WTC11 (cell line): ENCODE measurements at regions not wholly inside any gene's neighbourhood (a gene's known extent, or its start where the extent isn't known, plus 50 kb on each side); places are given as distances from the start of the nearest gene placed in this dataset.

Experiments used
- ATAC-seq: fragments of 200-7000 bp; cut with Tn5 transposase; 2 replicates; pipeline ENCODE4 v1.10.0; 2021; ENCODE audit warnings: mild to moderate bottlenecking, moderate library complexity
- CTCF ChIA-PET: fragments of 300-600 bp; sonication (Branson Sonifier 250); formaldehyde crosslinking; loops from one replicate; lab custom pipeline; 2021; ENCODE audit warnings: antibody characterized with exemption; lab: Charles Lee
- POLR2A ChIA-PET: fragments of 350-600 bp; sonication (Branson Sonifier 250); formaldehyde crosslinking; loops from one replicate; lab custom pipeline; 2021; ENCODE audit warnings: antibody characterized with exemption; lab: Charles Lee
- DNase-seq: peaks from one replicate; pipeline ENCODE4 v3.0.0; 2021; ENCODE audit warnings: low spot score
- H3K27ac Mint-ChIP-seq: 2 replicates; pipeline ENCODE4 v1.8.0; 2021; ENCODE audit warnings: mixed read lengths
- H3K27me3 Mint-ChIP-seq: 2 replicates; pipeline ENCODE4 v1.8.0; 2021; ENCODE audit warnings: low read depth, mild to moderate bottlenecking, moderate library complexity, mixed read lengths
- H3K36me3 Mint-ChIP-seq: 2 replicates; pipeline ENCODE4 v1.8.0; 2021; ENCODE audit warnings: mixed read lengths
- H3K4me1 Mint-ChIP-seq: 2 replicates; pipeline ENCODE4 v1.8.0; 2022; ENCODE audit warnings: mixed read lengths
- H3K4me3 Mint-ChIP-seq: 2 replicates; pipeline ENCODE4 v1.8.0; 2021; ENCODE audit warnings: mild to moderate bottlenecking, moderate library complexity, mixed read lengths
- H3K9me3 Mint-ChIP-seq: 2 replicates; pipeline ENCODE4 v1.8.0; 2021; ENCODE audit warnings: mixed read lengths
- AFF4 ChIP-seq: sonication (generic); formaldehyde crosslinking; IDR thresholded peaks from 2 replicates; pipeline ENCODE4 v1.8.1; 2023; ENCODE audit warnings: mild to moderate bottlenecking, missing genetic modification reagents, borderline replicate concordance
- ATF1 ChIP-seq: sonication (generic); formaldehyde crosslinking; IDR thresholded peaks from 2 replicates; pipeline ENCODE4 v1.8.1; 2023; ENCODE audit warnings: mild to moderate bottlenecking, moderate library complexity, missing genetic modification reagents
- FOXP4 ChIP-seq: sonication (generic); formaldehyde crosslinking; IDR thresholded peaks from 2 replicates; pipeline ENCODE4 v1.8.0; 2022; ENCODE audit warnings: mild to moderate bottlenecking, missing genetic modification reagents
- HMGA2 ChIP-seq: fragments of 250-450 bp; sonication (Bioruptor Pico); IDR thresholded peaks from 2 replicates; pipeline ENCODE4 v1.4.0; 2021; ENCODE audit warnings: mild to moderate bottlenecking, moderate library complexity
- HMGXB4 ChIP-seq: sonication (generic); formaldehyde crosslinking; IDR thresholded peaks from 2 replicates; pipeline ENCODE4 v1.8.1; 2023; ENCODE audit warnings: mild to moderate bottlenecking, moderate library complexity, missing genetic modification reagents
- MAX ChIP-seq: sonication (generic); formaldehyde crosslinking; IDR thresholded peaks from 2 replicates; pipeline ENCODE4 v1.8.0; 2022; ENCODE audit warnings: mild to moderate bottlenecking, missing genetic modification reagents
- MXD4 ChIP-seq: fragments of 250-450 bp; sonication (Bioruptor Pico); IDR thresholded peaks from 2 replicates; pipeline ENCODE4 v1.8.0; 2021; ENCODE audit warnings: mild to moderate bottlenecking, moderate library complexity, borderline replicate concordance
- MYBL2 ChIP-seq: sonication (generic); formaldehyde crosslinking; IDR thresholded peaks from 2 replicates; pipeline ENCODE4 v1.8.1; 2023; ENCODE audit warnings: mild to moderate bottlenecking, moderate library complexity, missing genetic modification reagents
- NFYB ChIP-seq: sonication (generic); formaldehyde crosslinking; conservative IDR thresholded peaks from 2 replicates; pipeline ENCODE4 v1.8.0; 2022; ENCODE audit warnings: low read depth, missing genetic modification reagents
- NR2C2 ChIP-seq: sonication (generic); formaldehyde crosslinking; IDR thresholded peaks from 2 replicates; pipeline ENCODE4 v1.8.0; 2022; ENCODE audit warnings: mild to moderate bottlenecking, missing genetic modification reagents
- PRDM15 ChIP-seq: sonication (generic); formaldehyde crosslinking; IDR thresholded peaks from 2 replicates; pipeline ENCODE4 v1.8.0; 2022; ENCODE audit warnings: missing genetic modification reagents
- STAT6 ChIP-seq: sonication (generic); formaldehyde crosslinking; conservative IDR thresholded peaks from 2 replicates; pipeline ENCODE4 v1.8.1; 2023; ENCODE audit warnings: mild to moderate bottlenecking, low read depth, missing genetic modification reagents, moderate library complexity
- ZMAT4 ChIP-seq: fragments of 250-450 bp; sonication (Bioruptor Pico); IDR thresholded peaks from 2 replicates; pipeline ENCODE4 v1.9.0; 2021; ENCODE audit warnings: mild to moderate bottlenecking
- ZNF138 ChIP-seq: sonication (generic); formaldehyde crosslinking; conservative IDR thresholded peaks from 2 replicates; pipeline ENCODE4 v1.8.1; 2022; ENCODE audit warnings: mild to moderate bottlenecking, moderate library complexity, missing genetic modification reagents
- ZNF416 ChIP-seq: fragments of 250-450 bp; sonication (Bioruptor Pico); IDR thresholded peaks from 2 replicates; pipeline ENCODE4 v1.9.0; 2021; ENCODE audit warnings: mild to moderate bottlenecking, inconsistent platforms
- ZNF423 ChIP-seq: fragments of 250-450 bp; sonication (Bioruptor Pico); IDR thresholded peaks from 2 replicates; pipeline ENCODE4 v2.1.2; 2022; ENCODE audit warnings: mild to moderate bottlenecking, moderate library complexity

- CTCF ChIA-PET, result no interaction called here
- Mint-ChIP-seq H3K36me3 (no peaks in the 10 kb centered on the region), H3K4me1 (peaks cover 5% of the 10 kb centered on the region; the same call in 1 of the 2 replicates), H3K27ac (no peak overlapping the region), H3K9me3 (no peaks in the 10 kb centered on the region), H3K4me3 (no peak overlapping the region), H3K27me3 (no peaks in the 10 kb centered on the region)
- ATAC-seq (no peak), DNase-seq (no peak)
- TF ChIP-seq HMGA2 (no peak), MAX (CRISPR knock-in tag) (no peak), ZNF416 (CRISPR knock-in tag) (no peak), ZNF138 (CRISPR knock-in tag) (no peak), ZMAT4 (no peak), MYBL2 (no peak)
- POLR2A ChIA-PET, result no interaction called here
Measured at GRCh38 chr5:40402007-40402364, 277.7 kb upstream of the PTGER4 start.

GRCh38 chr5:40401284-40402006 lies 278.3 kb upstream of the PTGER4 start:
- H3K9me3 Mint-ChIP-seq, result no peaks in the 10 kb centered on the region
- peaks cover 5% of the 10 kb centered on the region; the same call in 1 of the 2 replicates for H3K4me1 Mint-ChIP-seq
- no peak overlapping the region for H3K4me3 Mint-ChIP-seq
- POLR2A ChIA-PET, result no interaction called here
- no peaks in the 10 kb centered on the region for H3K27me3 Mint-ChIP-seq
- no peaks in the 10 kb centered on the region for H3K36me3 Mint-ChIP-seq
- no peak for TF ChIP-seq NR2C2 (CRISPR knock-in tag)
- TF ChIP-seq ZNF423 (CRISPR knock-in tag), result no peak
- no peak for TF ChIP-seq ATF1 (CRISPR knock-in tag)
- TF ChIP-seq ZMAT4, result no peak
- no peak for TF ChIP-seq STAT6 (CRISPR knock-in tag)
- ATAC-seq (no peak), DNase-seq (no peak)
- no peak overlapping the region for H3K27ac Mint-ChIP-seq
- CTCF ChIA-PET, result no interaction called here

GRCh38 chr5:40400245-40400644 lies 279.5 kb upstream of the PTGER4 start:
- H3K4me1 Mint-ChIP-seq, result peaks cover 5% of the 10 kb centered on the region; the same call in 1 of the 2 replicates
- ATAC-seq, result no peak
- H3K9me3 Mint-ChIP-seq, result no peaks in the 10 kb centered on the region
- no peak for DNase-seq
- no peaks in the 10 kb centered on the region for H3K27me3 Mint-ChIP-seq
- no peak overlapping the region for H3K4me3 Mint-ChIP-seq
- H3K27ac Mint-ChIP-seq, result no peak overlapping the region
- H3K36me3 Mint-ChIP-seq, result no peaks in the 10 kb centered on the region
- POLR2A ChIA-PET, result no interaction called here
- CTCF ChIA-PET, result no interaction called here
- TF ChIP-seq PRDM15, result no peak
- TF ChIP-seq NFYB (CRISPR knock-in tag), result no peak
- TF ChIP-seq AFF4 (CRISPR knock-in tag), result no peak
- TF ChIP-seq HMGXB4 (CRISPR knock-in tag), result no peak
- no peak for TF ChIP-seq NR2C2 (CRISPR knock-in tag)
- TF ChIP-seq MYBL2, result no peak
- no peak for TF ChIP-seq FOXP4
- TF ChIP-seq MXD4 (CRISPR knock-in tag), result no peak
